Smooth muscle cell (in vitro differentiated cells): ENCODE measurements at regions not wholly inside any gene's neighbourhood (a gene's known extent, or its start where the extent isn't known, plus 50 kb on each side); places are given as distances from the start of the nearest gene placed in this dataset.

Source experiments
- DNase-seq: peaks from one replicate; lab custom pipeline; 2025; ENCODE audit not compliant: unreplicated experiment; lab: John Stamatoyannopoulos, UW
- H2AFZ ChIP-seq: fragments of 200-600 bp; sonication (generic); 2 replicates; pipeline ENCODE4 v1.6.0; 2016; ENCODE audit warnings: antibody characterized with exemption, low read depth, mild to moderate bottlenecking
- H3F3A ChIP-seq: fragments of 200-600 bp; sonication (generic); 2 replicates; pipeline ENCODE4 v1.6.0; 2017; ENCODE audit warnings: antibody characterized with exemption, low read depth
- H3K27ac ChIP-seq: fragments of 200-600 bp; sonication (generic); 2 replicates; pipeline ENCODE4 v1.5.1; 2016; ENCODE audit warnings: low read depth, mild to moderate bottlenecking
- H3K27me3 ChIP-seq: fragments of 200-600 bp; sonication (generic); 2 replicates; pipeline ENCODE4 v1.6.1; 2016; ENCODE audit warnings: low read depth, mild to moderate bottlenecking
- H3K36me3 ChIP-seq: fragments of 200-600 bp; sonication (generic); 2 replicates; pipeline ENCODE4 v1.5.1; 2016; ENCODE audit warnings: low read depth
- H3K4me1 ChIP-seq: fragments of 200-600 bp; sonication (generic); 2 replicates; pipeline ENCODE4 v1.5.1; 2016; ENCODE audit warnings: low read depth
- H3K4me2 ChIP-seq: fragments of 200-600 bp; sonication (generic); 2 replicates; pipeline ENCODE4 v1.6.0; 2016; ENCODE audit warnings: mild to moderate bottlenecking
- H3K4me3 ChIP-seq: fragments of 200-600 bp; sonication (generic); 2 replicates; pipeline ENCODE4 v1.5.1; 2016; ENCODE audit warnings: mild to moderate bottlenecking
- H3K79me2 ChIP-seq: fragments of 200-600 bp; sonication (generic); 2 replicates; pipeline ENCODE4 v1.6.0; 2016; ENCODE audit warnings: low read depth, mild to moderate bottlenecking
- H3K9ac ChIP-seq: fragments of 200-600 bp; sonication (generic); 2 replicates; pipeline ENCODE4 v1.6.0; 2016; ENCODE audit warnings: low read depth
- H3K9me3 ChIP-seq: fragments of 200-600 bp; sonication (generic); replicated peaks from 2 replicates; pipeline ENCODE4 v1.5.1; 2016; ENCODE audit warnings: low read depth
- H4K20me1 ChIP-seq: fragments of 200-600 bp; sonication (generic); 2 replicates; pipeline ENCODE4 v1.6.0; 2016; ENCODE audit warnings: low read depth
- WGBS: methylation state at CpG from one replicate; pipeline ENCODE4 v1.1.7; 2016; ENCODE audit warnings: low lambda C conversion rate; 5-methylcytosine and 5-hydroxymethylcytosine counted together
- TF ChIP-seq, protein P1 (sequence below): fragments of 200-600 bp; sonication (generic); IDR thresholded peaks from 2 replicates; pipeline ENCODE4 v1.5.1; 2017; ENCODE audit warnings: borderline replicate concordance, mild to moderate bottlenecking, antibody characterized with exemption; ENCODE audit not compliant: insufficient read depth, poor library complexity, severe bottlenecking

GRCh38 chr18:35786365-35787042, 186.0 kb upstream of the RMP24 start:
- Histone ChIP-seq H2AFZ (no peak overlapping the region), H3K4me3 (no peak overlapping the region), H3F3A (no peaks in the 10 kb centered on the region), H3K4me1 (no peaks in the 10 kb centered on the region), H4K20me1 (no peaks in the 10 kb centered on the region), H3K27me3 (no peaks in the 10 kb centered on the region), H3K79me2 (no peaks in the 10 kb centered on the region), H3K9me3 (no peaks in the 10 kb centered on the region), H3K27ac (no peak overlapping the region), H3K9ac (no peak overlapping the region), H3K4me2 (no peak overlapping the region), H3K36me3 (no peaks in the 10 kb centered on the region)
- no peak for DNase-seq
- TF ChIP-seq, protein P1, sequence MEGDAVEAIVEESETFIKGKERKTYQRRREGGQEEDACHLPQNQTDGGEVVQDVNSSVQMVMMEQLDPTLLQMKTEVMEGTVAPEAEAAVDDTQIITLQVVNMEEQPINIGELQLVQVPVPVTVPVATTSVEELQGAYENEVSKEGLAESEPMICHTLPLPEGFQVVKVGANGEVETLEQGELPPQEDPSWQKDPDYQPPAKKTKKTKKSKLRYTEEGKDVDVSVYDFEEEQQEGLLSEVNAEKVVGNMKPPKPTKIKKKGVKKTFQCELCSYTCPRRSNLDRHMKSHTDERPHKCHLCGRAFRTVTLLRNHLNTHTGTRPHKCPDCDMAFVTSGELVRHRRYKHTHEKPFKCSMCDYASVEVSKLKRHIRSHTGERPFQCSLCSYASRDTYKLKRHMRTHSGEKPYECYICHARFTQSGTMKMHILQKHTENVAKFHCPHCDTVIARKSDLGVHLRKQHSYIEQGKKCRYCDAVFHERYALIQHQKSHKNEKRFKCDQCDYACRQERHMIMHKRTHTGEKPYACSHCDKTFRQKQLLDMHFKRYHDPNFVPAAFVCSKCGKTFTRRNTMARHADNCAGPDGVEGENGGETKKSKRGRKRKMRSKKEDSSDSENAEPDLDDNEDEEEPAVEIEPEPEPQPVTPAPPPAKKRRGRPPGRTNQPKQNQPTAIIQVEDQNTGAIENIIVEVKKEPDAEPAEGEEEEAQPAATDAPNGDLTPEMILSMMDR: no peak
- WGBS: 89% methylated on average over 3 of the region's 3 CpGs

GRCh38 chr18:35789543-35789942, 182.9 kb upstream of the RMP24 start:
- Histone ChIP-seq H3K4me2 (no peak overlapping the region), H3F3A (no peaks in the 10 kb centered on the region), H3K27ac (no peak overlapping the region), H3K9me3 (no peaks in the 10 kb centered on the region), H4K20me1 (no peaks in the 10 kb centered on the region), H3K9ac (no peak overlapping the region), H3K4me1 (no peaks in the 10 kb centered on the region), H3K79me2 (no peaks in the 10 kb centered on the region), H3K4me3 (no peak overlapping the region), H3K36me3 (no peaks in the 10 kb centered on the region), H3K27me3 (no peaks in the 10 kb centered on the region), H2AFZ (no peak overlapping the region)
- no peak for DNase-seq
- TF ChIP-seq, protein P1: no peak
- 93% methylated on average over 2 of the region's 2 CpGs for WGBS

DNA sequence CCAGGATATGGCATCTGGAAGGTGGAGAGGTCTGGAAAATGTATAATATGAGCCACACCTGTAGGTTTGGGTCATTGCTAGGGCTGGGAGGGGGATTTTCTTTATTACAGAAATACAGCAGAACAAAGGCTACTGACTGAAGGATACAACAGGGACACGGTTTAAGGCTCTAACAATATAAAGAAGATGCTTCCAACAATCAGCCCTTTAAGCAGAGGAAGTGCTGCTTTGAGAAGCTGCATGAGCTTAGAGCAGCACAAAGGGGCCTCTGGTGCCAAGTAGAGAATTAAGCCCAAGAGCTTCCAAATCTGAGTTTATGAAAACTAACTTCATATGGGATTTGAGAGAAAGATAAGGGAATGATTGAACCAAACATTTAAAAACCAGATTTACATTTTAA, 174.5 kb upstream of the RMP24 start:
- Histone ChIP-seq H3K27ac (no peak overlapping the region), H3K79me2 (no peaks in the 10 kb centered on the region), H3K27me3 (no peaks in the 10 kb centered on the region), H3K36me3 (no peaks in the 10 kb centered on the region), H3K4me2 (no peak overlapping the region), H3K4me3 (no peak overlapping the region), H3K9ac (no peak overlapping the region), H3K9me3 (no peaks in the 10 kb centered on the region), H4K20me1 (no peaks in the 10 kb centered on the region), H2AFZ (no peak overlapping the region), H3F3A (no peaks in the 10 kb centered on the region), H3K4me1 (no peaks in the 10 kb centered on the region)
- DNase-seq: no peak
- TF ChIP-seq, protein P1: no peak
- 63% methylated on average over 1 of the region's 1 CpG for WGBS

DNA sequence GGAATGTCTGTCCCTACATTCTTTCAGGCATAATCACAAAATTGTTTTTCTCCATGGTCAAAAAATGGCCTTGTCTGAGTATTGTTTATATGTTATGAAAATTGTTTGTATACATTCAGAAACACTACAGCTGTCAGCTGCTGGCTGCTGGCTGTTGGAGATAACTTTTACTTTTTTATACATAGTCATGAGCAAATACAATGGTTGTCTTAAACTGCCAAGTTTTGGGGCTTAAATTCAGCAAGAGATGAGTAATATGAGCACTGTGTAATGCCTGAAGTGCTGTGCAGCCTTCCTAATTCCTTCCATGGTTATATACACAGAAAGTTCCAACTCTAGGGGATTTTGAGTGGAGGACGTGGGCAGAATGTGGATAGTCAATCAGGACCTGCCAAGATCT, 168.9 kb upstream of the RMP24 start:
- Histone ChIP-seq H3K9ac (no peak overlapping the region), H3F3A (no peaks in the 10 kb centered on the region), H3K27ac (no peak overlapping the region), H3K9me3 (no peaks in the 10 kb centered on the region), H3K79me2 (no peaks in the 10 kb centered on the region), H3K4me2 (no peak overlapping the region), H3K4me1 (no peaks in the 10 kb centered on the region), H2AFZ (no peak overlapping the region), H3K27me3 (no peaks in the 10 kb centered on the region), H4K20me1 (no peaks in the 10 kb centered on the region), H3K36me3 (no peaks in the 10 kb centered on the region), H3K4me3 (no peak overlapping the region)
- 69% methylated on average over 1 of the region's 1 CpG for WGBS
- no peak for DNase-seq
- TF ChIP-seq, protein P1: no peak
